HG02981 (cell line): ENCODE measurements at regions not wholly inside any gene's neighbourhood (a gene's known extent, or its start where the extent isn't known, plus 50 kb on each side); places are given as distances from the start of the nearest gene placed in this dataset.

Experiments used
- ATAC-seq: cut with Tn5 transposase; IDR thresholded peaks from one replicate; pipeline ENCODE4 v1.9.1; 2021; ENCODE audit warnings: mild to moderate bottlenecking, moderate library complexity; ENCODE audit not compliant: unreplicated experiment

GRCh38 chr10:130368761-130369560 is 232.8 kb downstream of the GLRX3 start:
- ATAC-seq = no peak

GRCh38 chr10:130369645-130370381 is 233.6 kb downstream of the GLRX3 start:
- ATAC-seq = no peak

- no peak for ATAC-seq
Measured at GRCh38 chr10:130370721-130371120, 234.5 kb downstream of the GLRX3 start.

GRCh38 chr10:130371156-130371555 is 235.0 kb downstream of the GLRX3 start:
- no peak for ATAC-seq

GRCh38 chr10:130371666-130372065 is 235.5 kb downstream of the GLRX3 start:
- ATAC-seq = no peak

- no peak for ATAC-seq
Measured at GRCh38 chr10:130372222-130372621, 236.0 kb downstream of the GLRX3 start.

GRCh38 chr10:130372866-130373265 is 236.7 kb downstream of the GLRX3 start:
- ATAC-seq = no peak

GRCh38 chr10:130377986-130378540 is 241.9 kb downstream of the GLRX3 start:
- no peak for ATAC-seq

- ATAC-seq = no peak
Measured at GRCh38 chr10:130378556-130379400, 242.6 kb downstream of the GLRX3 start.

- no peak for ATAC-seq
Measured at GRCh38 chr10:130380056-130380455, 243.9 kb downstream of the GLRX3 start.

GRCh38 chr10:130382031-130382430 is 245.8 kb downstream of the GLRX3 start:
- no peak for ATAC-seq

- ATAC-seq = no peak
Measured at GRCh38 chr10:130387936-130388580, 251.9 kb downstream of the GLRX3 start.

- no peak for ATAC-seq
Measured at GRCh38 chr10:130388746-130389145, 252.6 kb downstream of the GLRX3 start.

- ATAC-seq = no peak
Measured at GRCh38 chr10:130389906-130390305, 253.7 kb downstream of the GLRX3 start.

GRCh38 chr10:130392031-130392430 is 255.8 kb downstream of the GLRX3 start:
- ATAC-seq = no peak

GRCh38 chr10:130393342-130393741 is 257.2 kb downstream of the GLRX3 start:
- no peak for ATAC-seq

GRCh38 chr10:130394832-130395231 is 258.6 kb downstream of the GLRX3 start:
- ATAC-seq = no peak

GRCh38 chr10:130395248-130395936 is 259.2 kb downstream of the GLRX3 start:
- ATAC-seq = no peak

- ATAC-seq = no peak
Measured at GRCh38 chr10:130396044-130396443, 259.9 kb downstream of the GLRX3 start.
